ENCODE measurements at regions not wholly inside any gene's neighbourhood (a gene's known extent, or its start where the extent isn't known, plus 50 kb on each side); places are given as distances from the start of the nearest gene placed in this dataset.

GRCh38 chr10:77716458-77717317 is 79.1 kb upstream of the KCNMA1 start:
- Histone ChIP-seq H3K9me3 (ENCODE audit: low read depth) (no peaks in the 10 kb centered on the region), H3K4me2 (no peak overlapping the region), H4K20me1 (ENCODE audit: low read depth) (no peaks in the 10 kb centered on the region), H3K36me3 (no peaks in the 10 kb centered on the region), H3K4me1 (peaks cover 18% of the 10 kb centered on the region), H3K4me3 (no peak overlapping the region), H3K79me2 (ENCODE audit: low read depth) (no peaks in the 10 kb centered on the region), H3F3A (ENCODE audit: low read depth) (peaks cover 17% of the 10 kb centered on the region), H2AFZ (replicated peaks) (no peak overlapping the region), H3K27ac (no peak overlapping the region), H3K9ac (no peak overlapping the region), H3K27me3 (peaks cover 5% of the 10 kb centered on the region)
- Mint-ChIP-seq H3K4me3 (peak overlapping the region; percentile 30), H3K9me3 (no peaks in the 10 kb centered on the region), H3K4me1 (peaks cover 44% of the 10 kb centered on the region), H3K27ac (peak overlapping the region; percentile 61), H3K36me3 (no peaks in the 10 kb centered on the region), H3K27me3 (ENCODE audit: insufficient read depth, low read depth) (peaks cover 14% of the 10 kb centered on the region)
- DNase-seq (ENCODE audit: low spot score), result no peak
- TF ChIP-seq EZH2phosphoT487 (IDR thresholded peaks at IDR 0.05) (no peak), EZH2 (IDR thresholded peaks at IDR 0.05) (no peak), CTCF (IDR thresholded peaks at IDR 0.05) (no peak)

GRCh38 chr10:77715536-77715935 is 77.9 kb upstream of the KCNMA1 start:
- Histone ChIP-seq H3K79me2 (ENCODE audit: low read depth) (no peaks in the 10 kb centered on the region), H3K4me1 (peaks cover 18% of the 10 kb centered on the region), H3K4me3 (no peak overlapping the region), H3K4me2 (no peak overlapping the region), H3K36me3 (no peaks in the 10 kb centered on the region), H3F3A (ENCODE audit: low read depth) (peaks cover 22% of the 10 kb centered on the region), H3K27me3 (peaks cover 13% of the 10 kb centered on the region), H4K20me1 (ENCODE audit: low read depth) (no peaks in the 10 kb centered on the region), H3K27ac (no peak overlapping the region), H3K9me3 (ENCODE audit: low read depth) (no peaks in the 10 kb centered on the region), H3K9ac (no peak overlapping the region), H2AFZ (replicated peaks) (no peak overlapping the region)
- Mint-ChIP-seq H3K27me3 (ENCODE audit: insufficient read depth, low read depth) (peaks cover 18% of the 10 kb centered on the region), H3K4me3 (no peak overlapping the region), H3K27ac (peak overlapping the region; percentile 61), H3K9me3 (no peaks in the 10 kb centered on the region), H3K36me3 (no peaks in the 10 kb centered on the region), H3K4me1 (peaks cover 48% of the 10 kb centered on the region)
- no peak for TF ChIP-seq EZH2phosphoT487 (IDR thresholded peaks at IDR 0.05)
- TF ChIP-seq CTCF (IDR thresholded peaks at IDR 0.05), result no peak
- TF ChIP-seq EZH2 (IDR thresholded peaks at IDR 0.05), result no peak
- no peak for DNase-seq (ENCODE audit: low spot score)

GRCh38 chr10:77715088-77715487 is 77.5 kb upstream of the KCNMA1 start:
- no peak for TF ChIP-seq EZH2 (IDR thresholded peaks at IDR 0.05)
- no peak for TF ChIP-seq EZH2phosphoT487 (IDR thresholded peaks at IDR 0.05)
- TF ChIP-seq CTCF (IDR thresholded peaks at IDR 0.05), result peak; percentile 22
- Mint-ChIP-seq H3K36me3 (no peaks in the 10 kb centered on the region), H3K27me3 (ENCODE audit: insufficient read depth, low read depth) (peaks cover 19% of the 10 kb centered on the region), H3K4me1 (peaks cover 49% of the 10 kb centered on the region), H3K27ac (no peak overlapping the region), H3K9me3 (no peaks in the 10 kb centered on the region), H3K4me3 (no peak overlapping the region)
- no peaks in the 10 kb centered on the region for H3K9me3 ChIP-seq (ENCODE audit: low read depth)
- H3K36me3 ChIP-seq, result no peaks in the 10 kb centered on the region
- peaks cover 22% of the 10 kb centered on the region for H3K4me1 ChIP-seq
- H3K79me2 ChIP-seq (ENCODE audit: low read depth), result no peaks in the 10 kb centered on the region
- H3K4me3 ChIP-seq, result no peak overlapping the region
- H3K4me2 ChIP-seq, result no peak overlapping the region
- H3K27ac ChIP-seq, result no peak overlapping the region
- DNase-seq (ENCODE audit: low spot score), result no peak
- peaks cover 16% of the 10 kb centered on the region for H3K27me3 ChIP-seq
- no peak overlapping the region for H3K9ac ChIP-seq
- no peak overlapping the region for H2AFZ ChIP-seq (replicated peaks)
- peaks cover 26% of the 10 kb centered on the region for H3F3A ChIP-seq (ENCODE audit: low read depth)
- H4K20me1 ChIP-seq (ENCODE audit: low read depth), result no peaks in the 10 kb centered on the region

Data from neural progenitor cell (in vitro differentiated cells).